Astrocyte (in vitro differentiated cells and primary cell): ENCODE measurements at regions not wholly inside any gene's neighbourhood (a gene's known extent, or its start where the extent isn't known, plus 50 kb on each side); places are given as distances from the start of the nearest gene placed in this dataset.

ENCODE experiments used
- DNase-seq: peaks from one replicate; pipeline ENCODE4 v3.0.0-alpha.2; 2010; ENCODE audit warnings: low read depth
- FAIRE-seq: peaks from 2 replicates; lab custom pipeline; 2011; peaks lifted over from hg19 to GRCh38; lab: Jason Lieb, UNC
- H2AFZ ChIP-seq: 2 replicates; pipeline ENCODE4 v1.6.0; 2012; ENCODE audit warnings: low read depth, low read length, inconsistent platforms
- H3K27ac ChIP-seq: 2 replicates; pipeline ENCODE4 v1.5.1; 2011; ENCODE audit warnings: low read depth, low read length, inconsistent platforms
- H3K27me3 ChIP-seq: 2 replicates; pipeline ENCODE4 v1.6.0; 2011; ENCODE audit warnings: low read length, inconsistent platforms; ENCODE audit not compliant: insufficient read depth
- H3K36me3 ChIP-seq: 2 replicates; pipeline ENCODE4 v1.5.1; 2011; ENCODE audit warnings: low read length, inconsistent platforms; ENCODE audit not compliant: insufficient read depth
- H3K4me1 ChIP-seq: 2 replicates; pipeline ENCODE4 v1.5.1; 2011; ENCODE audit warnings: low read length, inconsistent platforms; ENCODE audit not compliant: insufficient read depth
- H3K4me2 ChIP-seq: 2 replicates; pipeline ENCODE4 v1.6.0; 2012; ENCODE audit warnings: low read length, inconsistent platforms
- H3K4me3 ChIP-seq: 2 replicates; pipeline ENCODE4 v1.5.1; 2011; ENCODE audit warnings: low read depth, mild to moderate bottlenecking, low read length, inconsistent platforms; ENCODE audit not compliant: insufficient read depth
- H3K79me2 ChIP-seq: 2 replicates; pipeline ENCODE4 v1.6.0; 2012; ENCODE audit warnings: mild to moderate bottlenecking, low read length, inconsistent platforms; ENCODE audit not compliant: insufficient read depth
- H3K9ac ChIP-seq: 2 replicates; pipeline ENCODE4 v1.6.0; 2012; ENCODE audit warnings: mild to moderate bottlenecking, low read length, inconsistent platforms
- H3K9me3 ChIP-seq: 2 replicates; pipeline ENCODE4 v1.5.1; 2012; ENCODE audit warnings: low read depth, mild to moderate bottlenecking, low read length, inconsistent platforms; ENCODE audit not compliant: insufficient read depth
- H4K20me1 ChIP-seq: 2 replicates; pipeline ENCODE4 v1.6.0; 2012; ENCODE audit warnings: low read length, inconsistent platforms; ENCODE audit not compliant: insufficient read depth
- H3K27ac Mint-ChIP-seq: one replicate; pipeline ENCODE4 v1.8.0; 2021; ENCODE audit warnings: mild to moderate bottlenecking, mixed read lengths; ENCODE audit not compliant: unreplicated experiment
- H3K27me3 Mint-ChIP-seq: one replicate; pipeline ENCODE4 v1.8.0; 2021; ENCODE audit warnings: low read depth, mixed read lengths; ENCODE audit not compliant: unreplicated experiment
- H3K36me3 Mint-ChIP-seq: one replicate; pipeline ENCODE4 v1.8.0; 2021; ENCODE audit warnings: low read depth, mixed read lengths; ENCODE audit not compliant: unreplicated experiment
- H3K4me1 Mint-ChIP-seq: one replicate; pipeline ENCODE4 v1.8.0; 2021; ENCODE audit warnings: low read depth, mixed read lengths; ENCODE audit not compliant: unreplicated experiment
- H3K4me3 Mint-ChIP-seq: one replicate; pipeline ENCODE4 v1.8.0; 2021; ENCODE audit warnings: mild to moderate bottlenecking, moderate library complexity, mixed read lengths; ENCODE audit not compliant: unreplicated experiment
- H3K9me3 Mint-ChIP-seq: one replicate; pipeline ENCODE4 v1.8.0; 2021; ENCODE audit warnings: mild to moderate bottlenecking, mixed read lengths; ENCODE audit not compliant: unreplicated experiment
- CTCF ChIP-seq: IDR thresholded peaks from 2 replicates; pipeline ENCODE4 v1.5.1; 2011; ENCODE audit warnings: low read depth, mild to moderate bottlenecking, inconsistent platforms, low read length, moderate library complexity; ENCODE audit not compliant: insufficient read depth
- EZH2 ChIP-seq: IDR thresholded peaks from 2 replicates; pipeline ENCODE4 v1.6.1; 2012; ENCODE audit warnings: mild to moderate bottlenecking, low read length, inconsistent platforms; ENCODE audit not compliant: insufficient read depth

- Histone ChIP-seq H4K20me1 (no peaks in the 10 kb centered on the region), H3K4me1 (no peaks in the 10 kb centered on the region), H3K9me3 (no peaks in the 10 kb centered on the region), H3K4me2 (no peak overlapping the region), H3K79me2 (no peaks in the 10 kb centered on the region), H2AFZ (no peak overlapping the region), H3K27ac (no peak overlapping the region), H3K9ac (no peak overlapping the region), H3K27me3 (no peaks in the 10 kb centered on the region), H3K4me3 (no peak overlapping the region), H3K36me3 (no peaks in the 10 kb centered on the region)
- DNase-seq (no peak), FAIRE-seq (no peak)
- no peaks in the 10 kb centered on the region for H3K36me3 Mint-ChIP-seq
- TF ChIP-seq CTCF: no peak
- no peak overlapping the region for H3K4me3 Mint-ChIP-seq
- H3K9me3 Mint-ChIP-seq: peaks cover 1% of the 10 kb centered on the region
- no peak overlapping the region for H3K27ac Mint-ChIP-seq
- no peaks in the 10 kb centered on the region for H3K4me1 Mint-ChIP-seq
- no peaks in the 10 kb centered on the region for H3K27me3 Mint-ChIP-seq
Measured at GRCh38 chr7:124645704-124646103, 119.9 kb downstream of the GPR37 start.

- H3K27me3 ChIP-seq: no peaks in the 10 kb centered on the region
- no peak for TF ChIP-seq CTCF
- no peak for TF ChIP-seq EZH2
- H2AFZ ChIP-seq: no peak overlapping the region
- H3K4me3 Mint-ChIP-seq: no peak overlapping the region
- H3K4me1 ChIP-seq: no peaks in the 10 kb centered on the region
- no peak overlapping the region for H3K27ac Mint-ChIP-seq
- H3K36me3 ChIP-seq: no peaks in the 10 kb centered on the region
- no peaks in the 10 kb centered on the region for H3K27me3 Mint-ChIP-seq
- H3K27ac ChIP-seq: no peak overlapping the region
- H3K9me3 ChIP-seq: no peaks in the 10 kb centered on the region
- H3K9ac ChIP-seq: no peak overlapping the region
- H3K4me2 ChIP-seq: no peak overlapping the region
- peaks cover 1% of the 10 kb centered on the region for H3K9me3 Mint-ChIP-seq
- H3K79me2 ChIP-seq: no peaks in the 10 kb centered on the region
- H3K4me1 Mint-ChIP-seq: no peaks in the 10 kb centered on the region
- no peaks in the 10 kb centered on the region for H4K20me1 ChIP-seq
- no peak overlapping the region for H3K4me3 ChIP-seq
- DNase-seq (no peak), FAIRE-seq (no peak)
- no peaks in the 10 kb centered on the region for H3K36me3 Mint-ChIP-seq
Measured at GRCh38 chr7:124643311-124643811, 122.2 kb downstream of the GPR37 start.

- Histone ChIP-seq H3K9me3 (no peaks in the 10 kb centered on the region), H3K27me3 (no peaks in the 10 kb centered on the region), H3K4me2 (no peak overlapping the region), H3K9ac (no peak overlapping the region), H3K36me3 (no peaks in the 10 kb centered on the region), H3K79me2 (no peaks in the 10 kb centered on the region), H3K27ac (no peak overlapping the region), H2AFZ (no peak overlapping the region), H3K4me1 (no peaks in the 10 kb centered on the region), H3K4me3 (no peak overlapping the region), H4K20me1 (no peaks in the 10 kb centered on the region)
- H3K4me3 Mint-ChIP-seq: no peak overlapping the region
- no peak for FAIRE-seq
- H3K4me1 Mint-ChIP-seq: no peaks in the 10 kb centered on the region
- no peaks in the 10 kb centered on the region for H3K9me3 Mint-ChIP-seq
- H3K27ac Mint-ChIP-seq: no peak overlapping the region
- TF ChIP-seq EZH2 (no peak), CTCF (no peak)
- no peaks in the 10 kb centered on the region for H3K36me3 Mint-ChIP-seq
- H3K27me3 Mint-ChIP-seq: no peaks in the 10 kb centered on the region
- no peak for DNase-seq
Measured at GRCh38 chr7:124635416-124635815, 130.2 kb downstream of the GPR37 start.
